GM19467 (cell line): ENCODE measurements at regions not wholly inside any gene's neighbourhood (a gene's known extent, or its start where the extent isn't known, plus 50 kb on each side); places are given as distances from the start of the nearest gene placed in this dataset.
"Not testable (repeated sequence)": the region's sequence is repeated elsewhere in the genome, so short reads cannot be mapped to it uniquely, and the experiment has no call there.

Experiments used
- ATAC-seq: cut with Tn5 transposase; IDR thresholded peaks from one replicate; pipeline ENCODE4 v1.9.1; 2021; ENCODE audit warnings: mild to moderate bottlenecking, moderate library complexity; ENCODE audit not compliant: unreplicated experiment

GRCh38 chr3:102676424-102676823, 241.6 kb downstream of the ZPLD1 start:
- no peak for ATAC-seq

DNA sequence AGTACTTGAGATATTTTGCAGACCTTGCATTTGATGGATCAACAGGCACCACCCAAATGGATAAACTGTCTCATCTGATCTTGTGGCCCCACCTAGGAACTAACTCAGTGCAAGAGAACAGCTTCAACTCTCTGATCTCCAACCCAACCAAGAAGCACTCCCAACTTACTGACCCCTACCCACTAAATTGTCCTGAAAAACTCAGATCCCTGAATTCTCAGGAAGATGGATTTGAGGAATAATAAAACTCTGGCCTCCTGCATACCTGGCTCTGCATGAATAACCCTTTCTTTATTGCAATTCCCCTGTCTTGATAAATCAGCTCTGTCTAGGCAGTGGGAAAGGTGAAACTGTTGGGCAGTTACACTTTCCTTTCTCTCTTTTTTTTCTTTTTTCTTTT, 247.9 kb downstream of the ZPLD1 start:
- no peak for ATAC-seq

DNA sequence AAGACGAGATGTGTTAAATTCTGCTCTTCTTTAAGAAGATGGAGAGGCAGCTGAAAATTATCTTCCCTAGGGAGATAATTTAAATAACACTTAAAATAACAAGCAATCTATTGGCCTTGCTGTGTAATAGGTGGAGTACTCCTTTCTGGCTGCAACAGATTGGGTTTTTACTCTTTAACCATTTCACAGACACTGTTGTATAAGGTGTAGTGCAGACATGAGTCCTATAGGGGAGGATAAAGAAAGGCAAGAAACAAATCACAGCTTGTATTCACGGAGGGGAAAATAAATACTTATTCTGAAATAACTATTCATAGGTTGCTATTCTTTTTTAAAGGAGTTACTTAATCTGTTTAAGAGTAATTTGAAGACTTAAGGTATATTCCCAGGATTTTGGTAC, 252.0 kb downstream of the ZPLD1 start:
- no peak for ATAC-seq

DNA sequence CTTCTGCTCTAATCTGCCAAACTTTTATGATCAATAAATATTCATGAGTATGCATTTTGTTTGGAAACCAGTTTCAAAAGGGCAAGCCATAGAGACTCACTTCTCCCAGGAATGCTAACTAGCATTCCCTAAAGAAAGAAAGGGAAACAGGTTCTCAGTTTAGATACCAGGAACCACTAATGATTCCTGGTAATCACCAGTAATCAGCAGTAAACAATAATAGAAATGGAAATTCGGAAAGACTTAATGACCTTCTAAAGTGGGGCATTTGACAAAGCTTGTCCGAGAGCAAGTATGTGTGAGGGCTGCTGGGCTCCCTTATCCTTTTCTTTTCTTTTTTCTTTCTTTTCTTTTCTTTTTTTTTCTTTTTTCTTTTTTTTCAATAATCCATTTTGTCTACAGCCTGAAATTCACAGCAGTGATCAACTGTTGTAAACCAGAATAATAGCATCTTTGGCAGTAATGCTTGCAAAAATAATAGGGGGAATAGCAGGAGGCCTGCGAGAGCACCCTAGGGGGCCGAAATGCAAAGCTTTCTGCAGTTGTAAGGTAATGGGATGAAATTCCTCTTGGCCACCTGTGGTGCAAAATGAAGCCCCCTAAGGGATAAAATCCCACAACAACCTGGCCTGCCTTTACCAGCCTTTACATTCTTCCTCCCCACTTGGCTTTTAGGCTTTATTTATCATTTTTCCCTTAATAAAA, 253.2 kb downstream of the ZPLD1 start:
- no peak for ATAC-seq

DNA sequence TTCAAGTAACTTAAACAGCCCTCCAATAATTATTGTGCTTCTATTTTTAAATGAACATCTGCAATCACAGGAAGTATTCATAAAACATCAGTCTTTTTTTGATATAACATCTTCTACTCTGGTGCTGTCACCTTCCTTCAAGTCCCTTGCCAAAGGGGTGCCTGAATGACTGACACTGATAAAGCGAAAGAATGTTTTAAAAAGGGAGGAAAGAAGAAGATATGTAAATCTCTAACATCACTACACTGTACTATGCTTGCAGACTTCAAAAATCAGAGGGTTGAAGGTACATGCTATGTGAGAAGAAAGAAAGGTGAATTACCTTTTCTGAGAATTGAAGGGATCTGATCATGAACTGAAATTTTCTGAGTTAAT, 253.7 kb downstream of the ZPLD1 start:
- ATAC-seq, result no peak

- ATAC-seq, result no peak
Measured at GRCh38 chr3:102691507-102691906, 256.7 kb downstream of the ZPLD1 start.

GRCh38 chr3:102699104-102699818, 264.4 kb downstream of the ZPLD1 start:
- no peak for ATAC-seq

DNA sequence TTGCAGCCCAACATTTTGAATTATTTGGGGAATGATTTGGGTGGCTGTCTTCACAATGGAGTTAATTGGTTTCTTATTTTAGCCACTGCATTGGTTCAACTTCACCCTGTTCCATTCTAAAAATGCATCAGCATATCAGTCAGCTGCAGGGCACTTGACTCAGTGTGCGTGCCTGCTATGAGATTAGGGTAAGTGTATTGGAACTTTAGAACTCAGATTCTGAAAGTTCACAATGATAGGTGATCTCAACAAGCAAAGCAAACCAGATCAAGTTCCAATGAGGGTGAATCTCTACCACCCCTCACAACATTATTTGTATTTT, 265.0 kb downstream of the ZPLD1 start:
- no peak for ATAC-seq

- no peak for ATAC-seq
Measured at GRCh38 chr3:102712896-102713295, 278.1 kb downstream of the ZPLD1 start.

DNA sequence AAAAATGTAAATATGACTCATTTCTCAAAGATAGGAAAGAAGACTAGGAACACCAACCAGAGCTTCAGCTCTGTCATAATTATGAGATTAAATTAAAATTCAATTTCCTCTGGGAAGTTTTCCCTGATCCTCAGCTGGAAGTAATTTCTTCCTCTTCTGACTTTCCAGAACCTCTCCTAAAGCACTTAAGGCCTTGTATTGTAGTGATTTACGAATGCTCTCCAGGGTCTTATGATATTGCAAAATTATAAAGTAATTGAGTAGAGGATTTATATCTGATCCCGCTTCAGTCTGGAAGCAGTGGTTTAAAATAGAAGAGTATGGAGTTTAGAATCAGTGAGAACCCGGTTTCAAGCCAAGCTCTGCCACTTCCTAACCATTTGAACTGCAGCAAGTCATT, 279.8 kb downstream of the ZPLD1 start:
- peak; percentile 15 for ATAC-seq

DNA sequence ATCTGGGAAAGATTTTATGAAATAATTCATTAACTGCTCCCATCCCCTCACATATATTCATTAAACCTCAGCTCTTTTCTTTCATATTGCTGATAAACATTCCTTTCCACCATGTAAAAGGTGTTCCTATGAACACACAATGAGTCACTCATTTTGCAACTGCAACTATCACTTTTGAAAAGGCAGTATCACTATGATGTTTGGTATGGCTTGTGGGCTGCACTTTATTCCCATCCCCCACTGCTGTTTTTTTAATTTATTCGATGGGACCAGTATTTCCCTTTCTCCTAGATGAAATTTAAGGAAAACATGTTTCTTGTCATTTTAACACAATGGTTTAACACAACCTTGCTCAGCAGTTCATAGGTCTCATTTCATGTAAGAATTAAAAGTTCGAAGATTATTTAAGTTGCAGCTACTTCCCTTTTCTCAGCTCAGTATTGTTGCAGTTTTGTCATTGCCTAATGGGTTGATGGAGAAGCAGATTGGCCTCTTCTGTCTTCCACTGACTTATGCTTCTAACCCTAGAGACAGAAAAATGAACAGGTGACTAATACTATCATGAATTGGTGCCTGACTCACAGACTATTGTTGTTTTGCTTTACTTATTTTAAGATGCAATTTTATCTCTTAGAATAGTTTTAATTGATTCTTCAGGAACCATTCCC, 280.3 kb downstream of the ZPLD1 start:
- ATAC-seq, result peak; percentile 84

GRCh38 chr3:102718651-102719050, 283.8 kb downstream of the ZPLD1 start:
- ATAC-seq, result no peak

DNA sequence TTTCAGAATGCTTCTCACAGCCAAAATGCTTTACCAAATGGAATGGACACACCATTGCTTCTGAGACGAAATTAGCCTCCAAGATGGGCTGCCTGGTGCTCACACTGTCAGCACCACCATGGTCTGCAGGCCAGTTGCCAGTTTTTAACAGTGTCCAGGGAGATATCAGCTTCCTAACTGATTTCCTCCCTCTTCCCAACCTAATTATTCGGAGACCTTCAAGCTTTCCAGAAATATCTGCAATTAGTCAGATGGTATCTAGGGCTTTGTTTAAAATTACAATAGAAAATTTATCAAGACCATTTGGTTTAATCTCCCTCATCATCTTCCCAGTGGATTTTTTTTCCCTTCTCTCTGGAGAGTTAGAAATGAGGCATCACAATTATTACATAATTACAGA, 287.5 kb downstream of the ZPLD1 start:
- ATAC-seq, result no peak

GRCh38 chr3:102727340-102727739, 292.5 kb downstream of the ZPLD1 start:
- ATAC-seq, result no peak

GRCh38 chr3:102732581-102732980, 297.8 kb downstream of the ZPLD1 start:
- not testable (repeated sequence) for ATAC-seq

DNA sequence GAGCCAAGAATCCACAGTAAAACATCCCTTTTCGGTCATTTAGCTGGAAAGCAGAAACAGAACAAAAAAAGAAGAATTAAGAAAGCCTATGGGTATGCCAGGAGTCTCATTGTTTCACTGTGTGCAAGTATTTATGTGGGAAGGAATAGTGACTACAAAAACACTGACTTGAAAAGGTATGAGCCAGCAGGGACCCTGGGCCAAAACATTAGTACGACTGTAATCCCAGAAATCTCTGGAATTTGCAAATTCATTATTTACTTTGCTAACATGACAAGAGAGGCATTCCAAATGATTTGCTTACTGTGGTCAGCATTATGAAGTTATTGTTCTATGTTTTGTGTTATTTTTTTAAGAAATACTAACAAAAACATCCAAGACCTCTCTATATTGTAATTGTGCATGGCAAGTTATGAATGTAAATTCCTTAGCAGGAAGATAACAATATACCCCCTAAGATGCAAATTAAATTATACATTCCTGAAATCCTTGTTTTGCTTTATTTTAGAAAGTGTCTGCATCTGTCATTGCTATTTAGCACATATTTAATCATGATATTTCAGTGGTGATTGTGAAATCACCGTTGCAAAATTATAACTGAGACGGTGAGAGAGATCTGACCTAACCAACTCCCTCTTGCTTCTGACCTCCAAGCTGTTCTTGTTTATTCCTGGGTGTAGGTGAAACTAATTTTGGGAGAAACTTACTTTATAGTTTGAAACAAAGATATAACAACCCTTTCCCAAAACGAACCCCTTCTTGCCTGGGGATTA, 299.2 kb downstream of the ZPLD1 start:
- no peak for ATAC-seq

DNA sequence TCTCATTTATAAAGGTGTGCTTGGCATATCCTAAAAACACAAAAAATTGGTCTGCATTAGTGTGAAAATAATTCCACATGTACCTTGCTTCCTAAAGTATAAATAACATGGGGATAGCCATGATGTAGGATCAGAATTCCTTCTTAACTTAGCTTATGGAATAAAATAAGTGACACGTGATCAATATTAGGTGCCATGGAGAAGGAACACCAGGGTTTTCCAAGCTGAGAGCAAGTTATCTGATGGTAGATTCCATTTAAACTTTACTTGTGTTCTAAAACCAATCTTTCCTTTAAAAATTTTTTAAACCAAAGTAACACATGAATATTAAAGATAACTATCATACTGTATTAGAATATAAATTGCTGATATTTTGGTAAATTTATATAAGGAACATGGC, 300.5 kb downstream of the ZPLD1 start:
- ATAC-seq, result no peak

DNA sequence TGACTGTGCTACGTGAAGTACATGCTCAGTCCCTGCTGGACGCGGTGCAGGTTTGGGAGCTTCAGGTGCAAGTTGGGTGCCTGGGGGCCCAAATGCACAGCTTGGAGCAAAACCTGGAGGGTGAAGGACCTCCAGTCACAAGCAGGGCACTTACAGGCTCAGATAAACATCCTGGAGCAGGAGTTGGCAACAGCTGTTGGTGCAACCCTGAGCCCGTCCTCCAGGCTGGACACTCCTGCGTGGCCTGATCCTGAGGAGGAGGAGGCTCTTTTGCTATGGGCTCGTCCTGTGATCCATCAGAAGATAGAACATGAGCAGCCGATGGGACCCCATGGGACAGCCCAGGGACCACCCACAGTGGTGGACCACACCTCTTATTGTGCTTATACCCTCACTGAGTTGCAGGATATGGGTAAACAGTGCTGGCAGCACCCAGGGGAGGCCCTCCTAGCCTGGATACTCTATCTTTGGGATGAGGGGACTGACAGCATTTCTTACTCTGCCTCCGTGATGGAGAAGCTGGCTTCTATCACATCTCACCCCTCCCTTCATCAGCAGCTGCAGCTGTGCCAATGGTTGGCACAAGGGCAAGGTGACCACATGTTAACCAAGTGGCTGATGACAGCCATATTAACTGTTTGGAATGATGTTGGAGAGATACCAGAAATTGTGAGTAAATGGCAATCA, 301.6 kb downstream of the ZPLD1 start:
- no peak for ATAC-seq

- ATAC-seq, result no peak
Measured at GRCh38 chr3:102736975-102737304, 302.1 kb downstream of the ZPLD1 start.

GRCh38 chr3:102737353-102737752, 302.5 kb downstream of the ZPLD1 start:
- no peak for ATAC-seq

- no peak for ATAC-seq
Measured at GRCh38 chr3:102741105-102741504, 306.3 kb downstream of the ZPLD1 start.
